GM23338 (cell line): ENCODE measurements at regions not wholly inside any gene's neighbourhood (a gene's known extent, or its start where the extent isn't known, plus 50 kb on each side); places are given as distances from the start of the nearest gene placed in this dataset.

ENCODE experiments used
- ATAC-seq: fragments of 200-7000 bp; cut with Tn5 transposase; 3 replicates; pipeline ENCODE4 v1.9.1; 2020
- DNase-seq: peaks from one replicate; pipeline ENCODE4 v3.0.0-alpha.2; 2015; ENCODE audit warnings: low spot score
- H2AFZ ChIP-seq: fragments of 200-600 bp; sonication (generic); 2 replicates; pipeline ENCODE4 v1.8.0; 2016; ENCODE audit warnings: antibody characterized with exemption, mild to moderate bottlenecking, moderate library complexity
- H3F3A ChIP-seq: fragments of 200-600 bp; sonication (generic); replicated peaks from 2 replicates; pipeline ENCODE4 v1.8.0; 2017; ENCODE audit warnings: antibody characterized with exemption, mixed run types, low read depth
- H3K27ac ChIP-seq: fragments of 200-600 bp; sonication (generic); 2 replicates; pipeline ENCODE4 v1.6.1; 2016; ENCODE audit warnings: low read depth
- H3K27me3 ChIP-seq: fragments of 200-600 bp; sonication (generic); 2 replicates; pipeline ENCODE4 v1.8.0; 2016; ENCODE audit warnings: mild to moderate bottlenecking, mixed run types, moderate library complexity; ENCODE audit not compliant: insufficient read depth
- H3K36me3 ChIP-seq: fragments of 200-600 bp; sonication (generic); 2 replicates; pipeline ENCODE4 v1.8.0; 2016; ENCODE audit warnings: mild to moderate bottlenecking; ENCODE audit not compliant: insufficient read depth
- H3K4me1 ChIP-seq: fragments of 200-600 bp; sonication (generic); 2 replicates; pipeline ENCODE4 v1.8.0; 2016; ENCODE audit warnings: mild to moderate bottlenecking, moderate library complexity; ENCODE audit not compliant: insufficient read depth
- H3K4me2 ChIP-seq: fragments of 200-600 bp; sonication (generic); 2 replicates; pipeline ENCODE4 v1.7.1; 2017; ENCODE audit warnings: mixed run types
- H3K4me3 ChIP-seq: fragments of 200-600 bp; sonication (generic); 2 replicates; pipeline ENCODE4 v1.6.1; 2016; ENCODE audit warnings: mixed run types
- H3K79me2 ChIP-seq: fragments of 200-600 bp; sonication (generic); replicated peaks from 2 replicates; pipeline ENCODE4 v1.8.0; 2017; ENCODE audit warnings: mild to moderate bottlenecking; ENCODE audit not compliant: insufficient read depth
- H3K9me2 ChIP-seq: fragments of 200-600 bp; sonication (generic); 2 replicates; pipeline ENCODE4 v1.8.0; 2017; ENCODE audit not compliant: insufficient read depth
- H4K20me1 ChIP-seq: fragments of 200-600 bp; sonication (generic); replicated peaks from 2 replicates; pipeline ENCODE4 v1.8.0; 2017; ENCODE audit warnings: mild to moderate bottlenecking; ENCODE audit not compliant: insufficient read depth
- H3K27ac Mint-ChIP-seq: 2 replicates; pipeline ENCODE4 v1.8.0; 2020; ENCODE audit warnings: inconsistent platforms, mild to moderate bottlenecking, moderate library complexity, mixed read lengths
- H3K27me3 Mint-ChIP-seq: 3 replicates; pipeline ENCODE4 v1.8.0; 2022; ENCODE audit warnings: low read depth, mild to moderate bottlenecking, moderate library complexity, mixed read lengths, inconsistent platforms; ENCODE audit not compliant: insufficient read depth, poor library complexity
- H3K36me3 Mint-ChIP-seq: 3 replicates; pipeline ENCODE4 v1.8.0; 2021; ENCODE audit warnings: low read depth, mild to moderate bottlenecking, inconsistent platforms, moderate library complexity, mixed read lengths
- H3K4me1 Mint-ChIP-seq: 3 replicates; pipeline ENCODE4 v1.8.0; 2020; ENCODE audit warnings: mild to moderate bottlenecking, inconsistent platforms, mixed read lengths
- H3K4me3 Mint-ChIP-seq: 3 replicates; pipeline ENCODE4 v1.8.0; 2021; ENCODE audit warnings: moderate library complexity, mild to moderate bottlenecking, inconsistent platforms, mixed read lengths
- H3K9me3 Mint-ChIP-seq: 3 replicates; pipeline ENCODE4 v1.8.0; 2020; ENCODE audit warnings: moderate library complexity, mild to moderate bottlenecking, inconsistent platforms, mixed read lengths
- EZH2 ChIP-seq: fragments of 200-600 bp; sonication (generic); IDR thresholded peaks from one replicate; pipeline ENCODE4 v1.8.0; 2017; ENCODE audit warnings: antibody characterized with exemption, mild to moderate bottlenecking, low read depth; ENCODE audit not compliant: unreplicated experiment
- JUNB ChIP-seq: IDR thresholded peaks from one replicate; pipeline ENCODE4 v1.6.1; 2016; ENCODE audit warnings: antibody characterized with exemption; ENCODE audit not compliant: unreplicated experiment
- NANOG ChIP-seq: IDR thresholded peaks from 2 replicates; pipeline ENCODE4 v1.6.1; 2016; ENCODE audit warnings: antibody characterized with exemption, borderline replicate concordance
- REST ChIP-seq: IDR thresholded peaks from one replicate; pipeline ENCODE4 v1.6.1; 2018; ENCODE audit warnings: antibody characterized with exemption; ENCODE audit not compliant: unreplicated experiment
- STAT1 ChIP-seq: IDR thresholded peaks from one replicate; pipeline ENCODE4 v1.6.1; 2016; ENCODE audit warnings: antibody characterized with exemption; ENCODE audit not compliant: unreplicated experiment
- ZNF114 ChIP-seq: fragments of 250-450 bp; sonication (Bioruptor Pico); IDR thresholded peaks from 2 replicates; pipeline ENCODE4 v1.5.0; 2020; ENCODE audit warnings: mild to moderate bottlenecking, moderate library complexity
- TF ChIP-seq, protein P1 (sequence below): IDR thresholded peaks from 2 replicates; pipeline ENCODE4 v1.6.1; 2016; ENCODE audit warnings: antibody characterized with exemption

DNA sequence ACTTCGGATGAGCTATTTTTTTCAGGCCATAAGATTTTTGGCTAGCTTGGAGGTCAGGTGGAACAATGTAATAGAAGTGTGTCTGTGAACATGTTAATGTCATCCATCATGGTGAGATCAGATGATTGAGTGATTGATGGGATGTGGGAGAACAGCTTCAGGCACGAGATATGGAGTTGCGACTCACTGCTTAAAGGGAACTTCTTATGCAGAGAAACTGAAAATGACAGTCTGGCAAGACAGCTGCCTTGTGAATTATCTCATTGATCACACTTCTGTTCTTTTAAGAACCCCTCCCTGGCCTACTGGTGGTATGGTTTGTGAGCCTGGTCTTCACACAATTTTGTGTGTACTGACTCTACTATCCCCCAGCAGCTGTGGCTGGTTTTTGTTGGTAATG, 96.0 kb downstream of the OLFM4 start:
- Mint-ChIP-seq H3K4me1 (peaks cover 22% of the 10 kb centered on the region), H3K4me3 (no peak overlapping the region), H3K36me3 (no peaks in the 10 kb centered on the region)

DNA sequence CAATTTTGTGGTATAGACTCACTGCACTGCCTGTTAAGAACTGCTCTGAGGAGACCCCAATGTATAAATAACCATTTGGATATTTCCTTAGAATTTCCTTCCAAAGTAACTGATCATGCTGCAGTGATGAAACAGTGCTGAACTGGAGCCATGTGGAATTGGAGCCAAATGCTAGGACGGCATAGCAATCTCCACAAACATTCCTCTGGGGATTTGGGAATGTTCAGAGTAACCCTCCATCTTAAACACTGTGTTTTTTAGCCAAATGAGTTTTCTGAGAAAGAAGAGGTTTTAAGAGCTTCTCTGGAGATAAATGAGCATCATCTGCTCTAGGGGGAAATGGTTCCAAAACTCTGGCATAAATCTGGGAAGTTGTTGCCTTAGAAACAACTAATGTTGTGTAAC, 98.2 kb downstream of the OLFM4 start:
- H3K4me1 Mint-ChIP-seq: peaks cover 8% of the 10 kb centered on the region; the same call in 2 of the 3 replicates
- Histone ChIP-seq H3K27me3 (no peaks in the 10 kb centered on the region), H3K4me3 (no peak overlapping the region), H3K9me2 (peaks cover 7% of the 10 kb centered on the region), H3K36me3 (no peaks in the 10 kb centered on the region), H4K20me1 (no peaks in the 10 kb centered on the region), H2AFZ (no peak overlapping the region), H3K79me2 (no peaks in the 10 kb centered on the region), H3K4me1 (peaks cover 7% of the 10 kb centered on the region), H3K4me2 (no peak overlapping the region), H3K27ac (no peak overlapping the region), H3F3A (no peaks in the 10 kb centered on the region)
- H3K36me3 Mint-ChIP-seq: no peaks in the 10 kb centered on the region
- no peak overlapping the region for H3K4me3 Mint-ChIP-seq
- H3K27me3 Mint-ChIP-seq: peaks cover 2% of the 10 kb centered on the region
- no peak overlapping the region for H3K27ac Mint-ChIP-seq
- no peaks in the 10 kb centered on the region for H3K9me3 Mint-ChIP-seq
- ATAC-seq: no peak
- DNase-seq: no peak
- no peak for TF ChIP-seq EZH2
- TF ChIP-seq NANOG: no peak
- no peak for TF ChIP-seq STAT1
- no peak for TF ChIP-seq ZNF114
- TF ChIP-seq JUNB: no peak
- no peak for TF ChIP-seq REST

More for the DNA sequence above, 96.0 kb downstream of the OLFM4 start:
- TF ChIP-seq, protein P1, sequence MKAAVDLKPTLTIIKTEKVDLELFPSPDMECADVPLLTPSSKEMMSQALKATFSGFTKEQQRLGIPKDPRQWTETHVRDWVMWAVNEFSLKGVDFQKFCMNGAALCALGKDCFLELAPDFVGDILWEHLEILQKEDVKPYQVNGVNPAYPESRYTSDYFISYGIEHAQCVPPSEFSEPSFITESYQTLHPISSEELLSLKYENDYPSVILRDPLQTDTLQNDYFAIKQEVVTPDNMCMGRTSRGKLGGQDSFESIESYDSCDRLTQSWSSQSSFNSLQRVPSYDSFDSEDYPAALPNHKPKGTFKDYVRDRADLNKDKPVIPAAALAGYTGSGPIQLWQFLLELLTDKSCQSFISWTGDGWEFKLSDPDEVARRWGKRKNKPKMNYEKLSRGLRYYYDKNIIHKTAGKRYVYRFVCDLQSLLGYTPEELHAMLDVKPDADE: no peak
- TF ChIP-seq NANOG (no peak), REST (no peak), ZNF114 (no peak), EZH2 (no peak), STAT1 (no peak)
- DNase-seq (no peak), ATAC-seq (no peak)
- Histone ChIP-seq H3K27ac (no peak overlapping the region), H3K4me3 (no peak overlapping the region), H2AFZ (peak overlapping the region; percentile 21; the same call in 1 of the 2 replicates), H3K79me2 (no peaks in the 10 kb centered on the region), H3F3A (no peaks in the 10 kb centered on the region), H3K4me1 (peaks cover 23% of the 10 kb centered on the region), H3K9me2 (peaks cover 7% of the 10 kb centered on the region), H3K4me2 (no peak overlapping the region), H4K20me1 (no peaks in the 10 kb centered on the region), H3K27me3 (no peaks in the 10 kb centered on the region), H3K36me3 (no peaks in the 10 kb centered on the region)
- H3K27me3 Mint-ChIP-seq: peaks cover 2% of the 10 kb centered on the region
- no peaks in the 10 kb centered on the region for H3K9me3 Mint-ChIP-seq
- no peak overlapping the region for H3K27ac Mint-ChIP-seq
